HepG2 (cell line): ENCODE measurements at regions not wholly inside any gene's neighbourhood (a gene's known extent, or its start where the extent isn't known, plus 50 kb on each side); places are given as distances from the start of the nearest gene placed in this dataset.

ENCODE experiments used
- ATAC-seq: fragments of 200-7000 bp; cut with Tn5 transposase; 3 replicates; pipeline ENCODE4 v1.9.1; 2020; ENCODE audit warnings: mild to moderate bottlenecking, moderate library complexity
- BruUV-seq: library from RNA; stranded (reverse); fragments of 400-500 nt; replicated peaks from 2 replicates; lab custom pipeline; 2021; lab: Mats Ljungman, UMichigan
- CTCF ChIA-PET: fragments of 300-600 bp; formaldehyde crosslinking; extraction: SDS; loops from one replicate; lab custom pipeline; 2021; ENCODE audit warnings: low total read pairs, inconsistent platforms, low intra/inter-chr PET ratio; lab: Yijun Ruan, JAX
- POLR2A ChIA-PET: fragments of 350-600 bp; sonication (Branson Sonifier 250); formaldehyde crosslinking; loops from one replicate; lab custom pipeline; 2020; ENCODE audit warnings: antibody characterized with exemption, inconsistent platforms; lab: Yijun Ruan, JAX
- DNase-seq: peaks from one replicate; pipeline ENCODE4 v3.0.0-alpha.2; 2015; ENCODE audit warnings: low spot score
- FAIRE-seq: peaks from 3 replicates; lab custom pipeline; 2011; peaks lifted over from hg19 to GRCh38; lab: Jason Lieb, UNC
- H2AFZ ChIP-seq: one replicate; pipeline ENCODE4 v1.6.1; 2011; ENCODE audit warnings: low read length, inconsistent platforms
- H3K27ac ChIP-seq: fragments of 300-600 bp; 3 replicates; pipeline ENCODE4 v1.8.0; 2011; ENCODE audit warnings: mixed run types, mild to moderate bottlenecking, mixed read lengths, low read length, inconsistent platforms; ENCODE audit not compliant: insufficient read depth; ENCODE audit errors: extremely low read length
- H3K27me3 ChIP-seq, 2 experiments: fragments of 200-600 bp in 1 of 2; 2 replicates in 1 of 2; 3 replicates in 1 of 2; pipeline versions ENCODE4 v1.6.0 to v1.8.0; 2011; ENCODE audit warnings: low read length in 2 of 2, mild to moderate bottlenecking in 2 of 2, moderate library complexity in 2 of 2, inconsistent platforms in 1 of 2; ENCODE audit not compliant: insufficient read depth in 2 of 2, control insufficient read depth in 1 of 2
- H3K36me3 ChIP-seq, 2 experiments: fragments of 200-600 bp in 1 of 2; replicated peaks in 1 of 2; 2 replicates in 1 of 2; 3 replicates in 1 of 2; pipeline versions ENCODE4 v1.5.1 to v1.8.0; 2011; ENCODE audit warnings: low read length in 2 of 2, inconsistent platforms in 1 of 2; ENCODE audit not compliant: insufficient read depth in 2 of 2, control insufficient read depth in 1 of 2
- H3K4me1 ChIP-seq: 2 replicates; pipeline ENCODE4 v1.5.1; 2012; ENCODE audit warnings: low read length, inconsistent platforms; ENCODE audit not compliant: insufficient read depth
- H3K4me2 ChIP-seq: 2 replicates; pipeline ENCODE4 v1.6.0; 2011; ENCODE audit warnings: low read depth, low read length, inconsistent platforms
- H3K4me3 ChIP-seq, 3 experiments: fragments of 200-600 bp in 1 of 3; sonication (generic), shearing (Covaris generic) in 1 of 3; replicated peaks in 1 of 3; 2 replicates each; pipeline ENCODE4 v1.5.1; 2011 to 2016; ENCODE audit warnings: low read length in 3 of 3, inconsistent platforms in 2 of 3, low read depth in 2 of 3, mild to moderate bottlenecking in 2 of 3, control low read depth in 1 of 3, mixed read lengths in 1 of 3; ENCODE audit not compliant: insufficient read depth in 1 of 3
- H3K79me2 ChIP-seq: one replicate; pipeline ENCODE4 v1.6.1; 2011; ENCODE audit warnings: low read length, inconsistent platforms; ENCODE audit not compliant: insufficient read depth
- H3K9ac ChIP-seq: 2 replicates; pipeline ENCODE4 v1.6.0; 2011; ENCODE audit warnings: mild to moderate bottlenecking, low read depth, low read length, inconsistent platforms; ENCODE audit not compliant: insufficient read depth
- H3K9me3 ChIP-seq: 2 replicates; pipeline ENCODE4 v1.5.1; 2012; ENCODE audit warnings: mild to moderate bottlenecking, low read length
- H4K20me1 ChIP-seq: 2 replicates; pipeline ENCODE4 v1.6.0; 2011; ENCODE audit warnings: inconsistent platforms, mild to moderate bottlenecking, low read length, moderate library complexity; ENCODE audit not compliant: insufficient read depth
- FOXO4 ChIP-seq: sonication (generic); formaldehyde crosslinking; conservative IDR thresholded peaks from 2 replicates; pipeline ENCODE4 v1.8.1; 2023; ENCODE audit warnings: missing genetic modification reagents
- KDM5A ChIP-seq: fragments of 200-600 bp; sonication (generic); IDR thresholded peaks from 2 replicates; pipeline ENCODE4 v1.7.0; 2018; ENCODE audit warnings: antibody characterized with exemption, mild to moderate bottlenecking, low read length, borderline replicate concordance
- LCORL ChIP-seq, 2 experiments: fragments of 450-650 bp in 1 of 2; sonication (generic) in 1 of 2; formaldehyde crosslinking in 1 of 2; IDR thresholded peaks; 2 replicates each; pipeline versions ENCODE4 v1.5.0 to v1.6.1; 2017 to 2020; ENCODE audit warnings: antibody characterized with exemption in 1 of 2, missing genetic modification reagents in 1 of 2
- NFAT5 ChIP-seq: sonication (generic); formaldehyde crosslinking; IDR thresholded peaks from 2 replicates; pipeline ENCODE4 v1.4.0; 2020; ENCODE audit warnings: missing genetic modification reagents
- NR2F1 ChIP-seq, 2 experiments: fragments of 450-650 bp in 1 of 2; formaldehyde crosslinking in 1 of 2; IDR thresholded peaks; 2 replicates each; pipeline versions ENCODE4 v1.5.0 to v1.6.1; 2016 to 2020; ENCODE audit warnings: mild to moderate bottlenecking in 1 of 2, missing compliant biosample characterization in 1 of 2, missing genetic modification reagents in 1 of 2, moderate library complexity in 1 of 2
- PAX8 ChIP-seq: sonication (generic); formaldehyde crosslinking; IDR thresholded peaks from 2 replicates; pipeline ENCODE4 v1.8.0; 2022; ENCODE audit warnings: mild to moderate bottlenecking, missing genetic modification reagents, borderline replicate concordance
- RCOR2 ChIP-seq: IDR thresholded peaks from 2 replicates; pipeline ENCODE4 v1.6.1; 2016; ENCODE audit warnings: missing biosample characterization, missing genetic modification reagents
- REPIN1 ChIP-seq: sonication (generic); formaldehyde crosslinking; IDR thresholded peaks from 2 replicates; pipeline ENCODE4 v1.8.0; 2022; ENCODE audit warnings: missing genetic modification reagents, low read depth, mild to moderate bottlenecking, borderline replicate concordance
- TARDBP ChIP-seq: sonication (generic); formaldehyde crosslinking; IDR thresholded peaks from 2 replicates; pipeline ENCODE4 v1.8.0; 2022; ENCODE audit warnings: mild to moderate bottlenecking, missing genetic modification reagents
- ZBTB14 ChIP-seq: sonication (generic); formaldehyde crosslinking; IDR thresholded peaks from 2 replicates; pipeline ENCODE4 v1.4.0; 2020; ENCODE audit warnings: missing genetic modification reagents
- ZHX1 ChIP-seq: sonication (generic); formaldehyde crosslinking; IDR thresholded peaks from 2 replicates; pipeline ENCODE4 v1.8.1; 2022; ENCODE audit warnings: low read depth, mild to moderate bottlenecking, missing genetic modification reagents
- ZNF614 ChIP-seq: IDR thresholded peaks from 2 replicates; pipeline ENCODE4 v1.6.1; 2018; ENCODE audit warnings: missing biosample characterization, missing genetic modification reagents, inconsistent platforms, borderline replicate concordance
- ZNF773 ChIP-seq: sonication (generic); formaldehyde crosslinking; IDR thresholded peaks from 2 replicates; pipeline ENCODE4 v1.4.0; 2020; ENCODE audit warnings: missing genetic modification reagents, borderline replicate concordance
- WGBS: methylation state at CpG from one replicate; pipeline ENCODE4 v1.1.6; 2017; ENCODE audit warnings: low lambda C conversion rate; 5-methylcytosine and 5-hydroxymethylcytosine counted together
- in situ Hi-C: cut with HindIII; loops from 2 replicates; pipeline ENCODE4 v1.10.0; 2017; ENCODE audit warnings: low pct_unique_long_range_greater_than_20kb; ENCODE audit not compliant: extremely low pct_ligation_motif_present
- intact Hi-C: fragments of 100-400 bp; cut with micrococcal nuclease; formaldehyde crosslinking; loops from one replicate; pipeline ENCODE4 v1.10.0; 2022; ENCODE audit not compliant: unreplicated experiment

GRCh38 chr18:43868497-43868995 is 591.3 kb upstream of the SYT4 start:
- intact Hi-C loops, result no loop called here
- Histone ChIP-seq H3K4me2 (no peak overlapping the region), H3K36me3 (no peaks in the 10 kb centered on the region), H4K20me1 (no peaks in the 10 kb centered on the region), H3K4me1 (no peaks in the 10 kb centered on the region), H2AFZ (no peak overlapping the region), H3K27ac (no peak overlapping the region), H3K9ac (no peak overlapping the region), H3K79me2 (no peaks in the 10 kb centered on the region), H3K4me3 (no peak overlapping the region), H3K9me3 (peaks cover 71% of the 10 kb centered on the region), H3K27me3 (no peaks in the 10 kb centered on the region)
- ATAC-seq, result no peak
- no peak for DNase-seq
- ChIA-PET CTCF (no interaction called here), POLR2A (no interaction called here)
- no TSS peak for BruUV-seq
- TF ChIP-seq ZHX1 (CRISPR knock-in tag) (no peak), PAX8 (CRISPR knock-in tag) (no peak), LCORL (IDR thresholded peaks at IDR 0.05) (no peak), LCORL (CRISPR knock-in tag; IDR thresholded peaks at IDR 0.05) (no peak), ZBTB14 (CRISPR knock-in tag) (no peak), ZNF773 (CRISPR knock-in tag) (no peak), ZNF614 (CRISPR knock-in tag) (no peak), FOXO4 (CRISPR knock-in tag) (no peak), RCOR2 (CRISPR knock-in tag) (no peak), NR2F1 (CRISPR knock-in tag; IDR thresholded peaks at IDR 0.05) (no peak), REPIN1 (no peak), NFAT5 (CRISPR knock-in tag) (no peak), KDM5A (no peak), TARDBP (CRISPR knock-in tag) (no peak)
- WGBS, result 3% methylated on average over 3 of the region's 3 CpGs
- FAIRE-seq, result no peak
- in situ Hi-C loops, result no loop called here
